DMS53 treated with DMSO at 0.1 percent for 48 hours (cell line): ENCODE measurements at regions not wholly inside any gene's neighbourhood (a gene's known extent, or its start where the extent isn't known, plus 50 kb on each side); places are given as distances from the start of the nearest gene placed in this dataset.
"Not testable (repeated sequence)": the region's sequence is repeated elsewhere in the genome, so short reads cannot be mapped to it uniquely, and the experiment has no call there.

Source experiments
- DNase-seq: peaks from one replicate; lab custom pipeline; 2025; ENCODE audit not compliant: unreplicated experiment; lab: John Stamatoyannopoulos, UW

- no peak for DNase-seq
Observed at GRCh38 chr14:103230658-103231334, 103.2 kb upstream of the EIF5 start.

- no peak for DNase-seq
Observed at GRCh38 chr14:103231376-103232019, 102.5 kb upstream of the EIF5 start.

- no peak for DNase-seq
Observed at GRCh38 chr14:103232031-103232808, 101.8 kb upstream of the EIF5 start.

DNA sequence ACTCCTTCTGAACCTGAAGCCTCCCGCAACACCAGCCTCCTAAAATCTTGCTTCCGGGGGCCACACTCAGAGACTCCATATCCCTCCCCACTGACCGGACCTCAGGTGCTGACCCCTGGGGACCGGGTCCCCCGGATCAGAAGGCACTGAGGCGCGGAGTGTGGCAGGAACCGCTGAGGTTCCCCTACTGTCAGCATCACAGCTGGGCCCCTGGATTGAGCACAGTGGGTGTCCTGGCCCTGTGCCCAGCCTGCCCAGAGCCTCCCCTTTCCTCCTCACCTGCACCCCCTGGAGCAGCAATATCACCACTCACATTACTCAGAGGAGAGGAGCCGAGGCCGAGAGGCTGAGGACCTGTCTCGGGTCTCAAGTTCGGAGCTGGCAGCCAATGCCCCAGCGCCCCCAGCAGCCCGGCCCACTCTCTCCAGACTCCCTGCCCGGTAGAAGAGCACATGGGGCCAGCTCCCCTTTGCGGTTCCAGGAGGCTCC, 101.2 kb upstream of the EIF5 start:
- no peak for DNase-seq

- DNase-seq: no peak
Observed at GRCh38 chr14:103233328-103233727, 100.7 kb upstream of the EIF5 start.

DNA sequence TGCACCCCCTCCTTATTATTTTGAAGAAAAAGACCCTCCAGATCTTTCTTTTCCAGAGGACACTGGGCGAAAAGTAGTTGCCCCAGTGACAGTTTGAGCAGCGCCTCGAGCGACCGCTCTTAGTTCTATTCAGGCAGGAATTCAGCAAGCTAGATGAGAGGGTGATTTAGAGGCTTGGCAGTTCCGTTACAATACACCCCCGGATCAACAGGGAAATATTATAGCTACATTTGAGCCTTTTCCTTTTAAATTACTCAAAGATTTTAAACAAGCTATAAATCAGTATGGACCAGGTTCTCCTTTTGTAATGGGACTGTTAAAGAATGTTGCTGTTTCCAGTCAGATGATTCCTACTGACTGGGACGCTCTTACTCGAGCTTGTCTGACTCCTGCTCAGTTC, 99.2 kb upstream of the EIF5 start:
- not testable (repeated sequence) for DNase-seq

DNA sequence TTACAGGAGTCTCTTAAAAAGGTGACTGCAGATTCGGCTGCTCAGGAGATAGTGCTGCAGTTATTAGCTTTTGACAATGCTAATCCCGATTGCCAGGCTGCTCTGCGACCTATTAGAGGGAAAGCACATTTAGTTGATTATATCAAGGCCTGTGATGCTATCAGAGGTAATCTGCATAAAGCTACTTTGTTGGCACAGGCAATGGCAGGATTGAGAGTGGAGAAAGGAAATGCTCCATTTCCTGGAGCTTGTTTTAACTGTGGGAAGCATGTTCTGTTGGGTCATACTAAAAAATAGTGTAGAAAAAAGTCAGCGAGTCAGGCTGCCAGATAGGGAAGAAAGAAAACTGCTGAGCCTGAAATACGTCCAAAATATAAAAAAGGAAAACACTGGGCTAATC, 98.5 kb upstream of the EIF5 start:
- DNase-seq: not testable (repeated sequence)

DNA sequence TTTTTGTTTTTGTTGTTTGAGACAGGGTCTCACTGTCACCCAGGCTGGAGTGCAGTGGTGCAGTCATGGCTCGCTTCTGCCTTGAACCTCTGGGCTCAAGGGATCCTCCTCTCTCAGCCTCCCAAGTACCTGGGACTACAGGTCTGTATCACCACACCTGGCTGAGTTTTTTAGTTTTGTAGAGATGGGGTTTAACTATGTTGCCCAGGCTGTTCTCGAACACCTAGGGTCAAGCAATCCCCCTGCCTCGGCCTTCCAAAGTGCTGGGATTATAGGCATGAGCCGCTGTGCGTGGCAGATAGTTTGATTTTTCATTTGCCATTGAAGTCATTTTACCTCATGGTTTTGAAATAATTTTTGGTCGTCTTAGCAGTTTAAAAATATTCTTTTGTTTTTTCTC, 94.3 kb upstream of the EIF5 start:
- DNase-seq: no peak

- DNase-seq: no peak
Observed at GRCh38 chr14:103241531-103241930, 92.5 kb upstream of the EIF5 start.

DNA sequence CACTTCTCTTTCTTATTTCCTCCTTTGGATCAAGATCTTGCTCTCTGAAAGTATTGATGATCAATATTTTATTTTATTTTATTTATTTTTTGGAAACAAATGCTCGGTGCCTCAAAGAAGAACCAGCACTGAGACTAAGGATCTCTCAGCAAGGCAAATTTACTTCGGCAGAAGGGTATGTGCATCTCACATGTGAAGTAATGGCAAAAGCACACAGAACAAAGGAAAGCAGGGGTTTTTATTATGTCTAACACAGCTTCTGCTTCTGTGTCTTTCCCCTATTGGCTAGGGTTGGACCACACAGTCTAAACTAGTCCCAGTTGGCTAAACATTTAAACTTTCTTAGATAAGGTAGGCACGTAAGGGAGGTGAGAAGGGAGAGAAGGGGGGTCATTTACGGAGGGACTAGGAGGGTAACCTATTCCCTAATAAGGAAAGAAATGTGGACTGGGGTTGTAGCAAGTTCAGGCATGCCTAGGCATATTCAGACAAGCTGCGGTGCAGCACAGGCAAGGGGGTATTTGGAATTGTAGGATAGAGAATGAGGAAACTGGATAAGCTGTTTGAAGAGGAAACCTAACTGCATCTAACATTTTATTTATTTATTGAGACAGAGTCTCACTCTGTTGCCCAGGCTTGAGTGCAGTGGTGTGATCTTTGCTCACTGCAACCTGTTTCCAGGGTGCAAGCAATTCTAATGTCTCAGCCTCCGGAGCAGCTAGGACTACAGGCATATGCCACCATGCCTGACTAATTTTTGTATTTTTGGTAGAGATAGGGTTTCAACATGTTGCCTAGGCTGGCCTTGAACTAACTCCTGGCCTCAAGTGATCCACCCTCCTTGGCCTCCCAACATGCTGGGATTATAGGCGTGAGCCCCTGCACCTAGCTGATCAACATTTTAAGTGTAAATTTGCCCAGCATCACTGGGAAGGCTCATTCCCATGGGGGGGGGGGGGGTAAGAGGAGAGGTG, 90.0 kb upstream of the EIF5 start:
- DNase-seq: no peak

DNA sequence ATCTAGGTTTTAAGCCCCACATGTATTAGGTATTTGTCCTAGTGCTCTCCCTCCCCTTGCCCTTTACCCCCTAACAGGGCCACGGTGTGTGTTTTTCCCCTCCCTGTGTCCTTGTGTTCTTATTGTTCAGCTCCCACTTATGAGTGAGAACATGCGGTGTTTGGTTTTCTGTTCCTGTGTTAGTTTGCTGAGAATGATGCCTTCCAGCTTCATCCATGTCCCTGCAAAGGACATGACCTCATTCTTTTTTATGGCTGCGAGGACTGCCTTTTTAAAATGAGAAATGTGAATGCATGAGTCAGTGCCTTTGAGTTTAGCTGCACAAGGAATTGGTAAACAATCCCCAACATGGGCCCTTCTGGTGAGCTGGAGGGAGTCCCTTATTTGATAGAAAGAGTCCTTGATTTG, 88.4 kb upstream of the EIF5 start:
- not testable (repeated sequence) for DNase-seq

- DNase-seq: no peak
Observed at GRCh38 chr14:103246070-103246469, 88.0 kb upstream of the EIF5 start.

- no peak for DNase-seq
Observed at GRCh38 chr14:103247169-103247606, 86.8 kb upstream of the EIF5 start.

DNA sequence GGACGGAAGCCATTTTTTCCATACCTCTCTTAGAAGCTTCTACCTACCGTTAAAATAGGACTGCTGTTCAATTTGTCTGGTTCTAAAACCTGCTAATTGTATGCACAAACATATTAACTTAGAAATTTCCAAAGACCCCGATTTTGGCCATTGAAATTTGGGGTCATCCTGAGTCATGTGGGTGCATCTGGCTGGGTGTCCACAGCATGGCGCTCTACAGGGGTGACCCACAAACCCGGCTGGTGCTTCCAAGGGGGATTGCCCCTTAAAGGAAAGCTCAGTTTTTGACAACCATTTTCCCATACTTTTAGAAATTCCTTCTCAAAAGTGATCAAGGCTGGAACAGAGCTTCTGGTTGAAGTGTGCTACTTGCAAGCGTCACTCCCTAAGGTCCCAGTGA, 83.9 kb upstream of the EIF5 start:
- DNase-seq: no peak

DNA sequence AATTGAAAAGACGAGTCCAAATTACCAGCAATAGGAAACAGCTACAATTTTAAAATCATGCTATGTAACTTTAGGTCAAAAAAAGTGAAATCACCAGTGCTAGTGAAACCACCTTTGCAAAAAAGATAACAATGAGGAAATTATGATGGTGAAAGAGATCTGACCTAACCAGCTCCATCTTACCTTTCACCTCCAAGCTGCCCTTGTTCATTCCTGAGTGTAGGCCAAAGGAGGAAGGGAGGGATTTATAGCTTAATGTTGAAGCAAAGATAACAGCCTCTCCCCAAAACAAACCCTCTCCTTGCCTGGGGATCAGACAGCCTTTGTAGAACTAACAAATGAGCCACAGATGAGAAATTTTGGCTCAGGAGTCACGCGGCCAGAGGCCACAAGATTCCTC, 83.2 kb upstream of the EIF5 start:
- DNase-seq: no peak

GRCh38 chr14:103255555-103255954, 78.5 kb upstream of the EIF5 start:
- DNase-seq: no peak

DNA sequence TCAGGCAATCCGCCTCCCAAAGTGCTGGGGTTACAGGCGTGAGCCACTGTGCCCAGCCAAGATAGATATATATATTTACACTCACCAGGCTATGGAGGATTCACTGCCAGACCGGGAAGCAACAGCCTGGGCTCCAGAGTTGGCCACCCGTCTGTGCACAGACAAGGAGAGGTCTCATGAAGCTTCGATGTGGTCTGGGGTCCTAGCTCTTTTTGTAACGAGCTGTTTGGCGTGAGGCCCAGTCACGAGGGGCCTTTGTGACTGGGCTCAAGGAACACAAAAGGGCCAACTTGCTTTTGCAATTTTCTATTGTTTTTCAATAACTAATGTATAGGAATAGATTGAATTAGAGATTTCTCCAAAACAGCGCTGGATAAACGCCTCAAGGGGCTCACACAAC, 77.6 kb upstream of the EIF5 start:
- DNase-seq: no peak

DNA sequence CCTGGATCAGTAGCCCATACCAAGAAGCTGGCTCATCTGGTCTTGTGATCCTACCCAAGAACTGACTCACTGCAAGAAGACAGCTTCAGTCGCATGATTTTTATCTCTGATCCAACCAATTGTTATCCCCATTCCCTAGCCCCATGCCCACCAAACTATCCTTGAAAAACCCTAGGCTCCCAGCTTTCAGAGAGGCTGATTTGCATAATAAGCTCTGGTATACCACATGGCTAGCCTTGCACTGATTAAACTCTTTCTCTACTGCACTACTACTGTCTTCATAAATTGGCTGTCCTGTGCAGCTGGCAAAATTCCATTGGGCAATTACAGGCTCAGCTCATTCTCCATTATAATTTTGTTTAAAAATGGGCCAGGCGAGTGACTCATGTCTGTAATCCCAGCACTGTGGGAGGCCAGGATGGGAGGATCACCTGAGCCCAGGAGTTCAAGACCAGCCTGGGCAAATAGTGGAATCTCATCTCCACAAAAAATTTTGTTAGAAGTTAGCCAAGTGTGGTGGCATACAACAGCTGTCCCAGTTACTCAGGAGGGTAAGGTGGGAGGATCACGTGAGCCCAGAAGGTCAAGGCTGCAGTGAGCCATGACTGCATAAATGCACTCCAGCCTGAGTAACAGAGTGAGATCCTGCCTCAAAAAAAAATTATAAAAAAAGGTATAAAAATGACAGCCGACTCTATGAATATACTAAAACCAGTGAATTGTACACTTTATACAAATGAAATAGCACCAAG, 76.7 kb upstream of the EIF5 start:
- DNase-seq: no peak

GRCh38 chr14:103258211-103258610, 75.8 kb upstream of the EIF5 start:
- no peak for DNase-seq

GRCh38 chr14:103259184-103259583, 74.9 kb upstream of the EIF5 start:
- DNase-seq: no peak
